ENCODE measurements at regions not wholly inside any gene's neighbourhood (a gene's known extent, or its start where the extent isn't known, plus 50 kb on each side); places are given as distances from the start of the nearest gene placed in this dataset.

GRCh38 chr6:168130697-168131371 is 51.8 kb upstream of the FRMD1 start:
- no peak for DNase-seq

DNA sequence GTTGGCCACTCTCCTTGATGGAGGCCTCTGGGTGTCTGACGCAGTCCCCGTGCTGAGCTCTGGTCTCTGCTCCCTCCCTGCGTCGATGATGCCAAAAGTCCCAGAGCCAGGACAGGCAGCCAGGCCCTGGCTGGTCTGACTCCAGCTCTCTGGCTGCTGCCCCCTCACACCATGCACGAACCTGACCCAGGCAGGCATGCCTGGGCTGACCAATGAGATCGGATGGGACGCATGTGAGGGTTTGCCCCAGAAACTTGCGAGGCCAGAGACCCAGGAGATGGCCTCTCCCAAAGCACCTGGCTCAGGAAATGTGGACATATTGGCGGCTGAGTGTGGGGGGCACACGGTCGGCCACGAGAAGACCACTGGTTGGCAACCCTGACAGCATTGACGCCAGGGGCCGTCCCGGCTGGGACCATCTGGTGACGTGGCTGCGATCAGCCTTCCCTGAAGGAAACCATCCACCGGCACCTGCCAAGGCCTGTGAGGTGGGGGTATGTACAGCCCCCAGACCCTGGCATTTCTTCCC is 51.2 kb upstream of the FRMD1 start:
- DNase-seq = no peak

- no peak for DNase-seq
Observed at GRCh38 chr6:168129292-168130167, 50.5 kb upstream of the FRMD1 start.

DNA sequence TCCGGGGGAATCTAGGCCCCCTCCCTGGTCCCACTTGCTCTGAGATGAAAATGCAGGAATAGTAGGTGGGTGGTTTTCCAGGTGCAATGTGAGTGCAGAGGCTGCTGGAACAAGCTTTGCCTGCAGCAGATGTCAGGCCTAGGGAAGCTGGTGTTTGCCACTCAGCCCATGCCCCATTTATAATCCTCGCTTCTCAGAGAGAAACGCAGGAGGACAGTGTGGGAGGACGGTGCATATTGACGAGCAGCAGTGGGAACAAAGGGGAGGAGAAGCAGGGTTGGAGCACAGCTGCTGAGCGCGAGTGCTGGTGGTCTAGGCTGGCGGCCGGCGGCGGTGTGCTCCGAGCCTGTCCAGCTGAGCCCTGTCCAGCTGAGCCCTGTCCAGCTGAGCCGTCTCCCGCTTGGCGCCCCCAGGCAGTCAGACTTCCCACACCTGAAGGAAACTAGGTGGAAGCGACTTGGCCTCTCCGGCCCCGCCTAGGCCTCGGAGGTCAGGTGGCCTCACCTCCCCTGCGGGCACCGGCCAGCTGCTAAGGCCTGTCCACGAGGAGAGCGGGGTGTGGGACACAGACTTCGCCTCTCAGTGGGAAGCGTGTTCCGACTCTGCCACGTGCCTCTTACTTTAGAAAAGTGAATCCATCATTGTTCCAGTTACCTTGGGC is 49.7 kb upstream of the FRMD1 start:
- DNase-seq = no peak

Data from COR-L47 (cell line).